HG02973 (cell line): ENCODE measurements at regions not wholly inside any gene's neighbourhood (a gene's known extent, or its start where the extent isn't known, plus 50 kb on each side); places are given as distances from the start of the nearest gene placed in this dataset.

ENCODE experiments used
- ATAC-seq: cut with Tn5 transposase; IDR thresholded peaks from one replicate; pipeline ENCODE4 v1.9.1; 2021; ENCODE audit warnings: moderate library complexity; ENCODE audit not compliant: unreplicated experiment

DNA sequence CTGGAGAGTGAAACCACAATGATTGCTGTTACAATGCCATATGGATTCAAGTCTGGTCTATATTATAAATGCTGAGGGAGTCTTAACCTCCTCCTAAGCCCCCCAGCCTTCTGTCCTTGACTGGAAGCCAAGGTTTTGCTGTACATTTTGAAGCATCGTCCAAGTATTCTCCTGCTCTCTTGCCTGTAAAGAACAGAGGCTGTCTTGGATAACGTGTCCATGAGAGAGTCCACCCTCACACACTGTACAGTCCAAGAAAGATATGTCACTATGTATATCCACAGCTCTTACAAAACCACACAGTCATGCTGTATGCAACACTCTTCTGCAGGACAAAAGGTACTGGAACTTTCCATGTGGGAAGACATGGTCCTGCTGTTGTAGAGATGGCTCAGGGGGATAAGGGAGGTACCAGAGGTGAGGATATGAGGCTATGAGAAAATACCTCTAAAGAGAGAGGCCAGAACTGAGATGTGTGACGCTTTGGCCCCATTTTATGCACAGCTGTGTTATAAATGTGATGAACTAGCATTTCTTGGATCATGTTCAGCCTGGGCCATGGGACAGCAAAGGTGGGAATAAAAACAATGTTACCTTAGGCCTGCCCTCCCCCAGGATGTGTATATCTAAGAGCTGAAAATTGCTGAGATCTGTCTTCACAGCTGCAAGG is 678.6 kb downstream of the IQCM start:
- ATAC-seq, result no peak

DNA sequence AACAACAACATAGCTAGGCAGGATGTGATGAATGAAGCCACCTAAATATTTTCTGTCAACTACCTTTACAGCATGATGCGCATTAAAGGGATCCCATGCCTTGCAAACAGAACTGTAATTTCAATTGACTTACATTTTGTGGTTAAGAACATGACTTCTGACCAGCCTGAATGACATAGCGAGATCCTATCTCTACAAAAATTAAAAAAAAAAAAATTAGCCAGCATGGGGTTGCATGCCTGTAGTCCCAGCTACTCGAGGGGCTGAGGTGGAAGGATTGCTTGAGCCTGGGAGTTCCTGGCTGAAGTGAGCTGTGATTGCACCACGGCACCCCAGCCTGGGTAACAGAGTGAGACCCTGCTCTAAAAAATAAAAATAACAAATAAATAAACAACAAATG is 680.6 kb downstream of the IQCM start:
- ATAC-seq, result no peak

DNA sequence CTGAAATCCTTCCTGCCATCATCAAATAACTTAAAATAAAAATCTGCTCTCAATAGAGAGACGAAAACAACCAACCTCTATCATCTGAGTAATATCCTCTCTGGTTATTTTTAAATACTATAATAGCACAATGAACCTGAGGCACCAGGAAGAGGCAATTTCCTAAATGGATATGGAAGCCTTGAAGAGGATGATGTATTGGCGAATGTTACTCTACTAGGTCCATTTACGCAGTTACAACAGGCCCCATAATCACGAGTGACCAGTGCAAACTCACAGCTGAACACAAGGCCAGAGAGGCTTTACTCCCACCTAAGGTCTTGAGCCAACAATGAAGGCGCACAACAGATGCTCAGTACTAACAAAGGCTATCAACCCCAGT is 678.8 kb upstream of the NR3C2 start:
- no peak for ATAC-seq

DNA sequence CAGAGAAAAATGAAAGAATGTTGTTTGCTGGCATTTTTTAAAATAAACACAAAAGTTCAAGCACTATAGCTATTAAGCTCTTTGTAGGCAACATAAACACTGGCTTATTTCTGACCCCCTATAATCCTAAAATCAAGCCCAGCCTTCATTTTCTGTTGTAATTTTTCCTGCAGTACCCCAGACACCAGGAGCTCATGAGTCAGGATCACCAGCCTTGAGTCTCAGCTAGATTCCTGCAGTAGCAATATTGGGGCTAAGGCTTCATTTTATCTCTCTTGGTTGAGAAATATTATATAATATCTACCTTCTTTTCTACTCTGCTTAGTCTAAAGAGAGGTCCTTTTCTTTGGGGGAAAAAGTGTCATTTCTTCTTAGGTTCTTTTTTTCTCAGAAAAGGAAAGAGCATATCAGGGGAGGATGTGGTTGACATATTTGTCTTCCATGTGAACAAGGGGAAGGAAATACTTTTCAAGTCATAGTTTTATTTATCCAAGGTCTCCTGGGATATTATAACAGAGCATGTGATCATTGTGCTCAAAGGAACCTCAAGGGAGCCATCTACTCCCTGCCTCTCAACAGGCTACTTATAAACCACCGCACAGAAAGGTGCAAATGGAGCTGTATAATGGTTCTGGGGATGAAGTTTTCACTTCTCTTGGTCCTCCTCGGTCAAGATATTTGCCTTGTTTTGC is 678.3 kb upstream of the NR3C2 start:
- ATAC-seq, result no peak

DNA sequence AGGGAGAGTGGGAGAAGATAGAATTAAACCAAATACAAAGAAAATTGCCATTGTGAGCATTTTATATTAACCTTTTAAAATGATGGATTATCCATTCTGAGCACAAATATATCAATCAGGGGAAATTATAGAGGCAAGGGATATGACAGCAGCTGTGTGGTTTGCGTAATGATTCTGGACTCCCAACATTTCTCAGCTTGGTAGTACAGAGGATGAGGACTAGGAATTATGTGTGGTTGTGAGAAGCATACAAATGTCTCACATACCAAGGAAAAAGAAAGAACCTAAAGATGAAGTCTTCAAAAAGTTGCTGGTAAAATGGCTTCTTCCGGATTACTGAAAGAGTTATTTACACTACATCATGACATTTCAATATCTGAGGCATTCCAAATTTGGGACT is 674.6 kb upstream of the NR3C2 start:
- ATAC-seq, result no peak

DNA sequence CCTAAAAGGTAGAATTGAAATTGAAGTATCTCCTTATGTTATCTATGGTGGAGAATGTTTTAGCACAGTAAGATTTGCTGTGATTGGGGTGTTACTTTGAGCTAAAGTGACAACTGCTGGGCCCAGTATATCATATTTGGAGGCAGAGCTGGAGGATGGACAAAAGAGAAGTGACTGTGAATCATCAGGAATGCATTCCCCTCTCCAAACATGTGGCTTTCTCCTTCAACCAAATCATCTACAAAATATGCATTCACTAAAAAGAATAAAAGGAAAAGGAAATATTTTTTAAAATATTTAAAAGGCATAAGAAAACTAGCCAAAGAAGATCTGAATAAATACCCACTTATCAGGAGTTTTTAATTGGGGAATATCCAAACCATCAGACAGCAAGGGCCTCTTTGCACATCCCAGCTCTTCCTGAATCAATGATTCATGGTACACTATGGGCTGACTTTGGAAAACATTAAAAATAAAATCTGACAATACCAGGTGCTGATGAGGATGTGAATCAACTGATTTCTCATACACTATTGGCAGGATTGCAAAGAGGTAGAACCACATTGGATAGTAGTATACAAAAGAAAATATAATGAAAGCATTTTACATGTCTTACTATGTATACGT is 671.7 kb upstream of the NR3C2 start:
- no peak for ATAC-seq

DNA sequence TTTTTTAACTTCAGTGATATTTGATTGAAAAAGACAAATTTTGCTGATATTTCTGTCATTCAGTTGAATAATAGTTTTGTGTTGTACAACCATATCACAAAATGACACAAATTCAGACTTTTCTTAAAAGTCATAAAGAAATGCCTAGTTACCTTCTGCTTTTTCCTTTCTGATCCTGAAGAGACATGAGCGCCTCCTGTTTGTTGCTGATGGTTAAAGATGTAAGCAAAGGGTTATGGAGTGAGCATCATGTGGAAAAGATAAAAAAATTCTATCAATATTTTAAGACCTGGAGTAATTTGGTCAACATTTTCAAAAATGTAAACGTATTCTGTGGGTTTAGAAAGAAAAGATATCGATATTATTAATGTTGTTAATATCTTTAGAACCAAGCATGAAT is 669.9 kb upstream of the NR3C2 start:
- no peak for ATAC-seq

DNA sequence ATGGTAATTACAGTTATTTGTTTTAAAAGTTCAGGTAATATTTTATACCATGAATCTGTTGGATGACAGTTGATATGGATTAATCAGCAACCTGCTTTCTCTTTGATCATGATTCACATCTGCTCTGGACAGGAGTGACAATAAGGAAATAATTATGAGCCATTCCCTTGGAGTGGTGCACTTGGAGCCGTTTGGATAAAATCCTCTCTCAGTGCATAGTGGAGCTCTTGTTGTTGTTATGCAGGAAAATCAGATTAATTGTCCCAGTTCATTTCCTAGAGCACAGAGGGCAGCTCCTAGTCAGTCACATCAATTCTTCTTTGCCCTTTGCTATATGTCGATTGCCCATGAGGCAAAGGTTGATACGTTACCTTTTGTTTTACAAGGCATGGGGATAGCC is 668.3 kb upstream of the NR3C2 start:
- ATAC-seq, result no peak

DNA sequence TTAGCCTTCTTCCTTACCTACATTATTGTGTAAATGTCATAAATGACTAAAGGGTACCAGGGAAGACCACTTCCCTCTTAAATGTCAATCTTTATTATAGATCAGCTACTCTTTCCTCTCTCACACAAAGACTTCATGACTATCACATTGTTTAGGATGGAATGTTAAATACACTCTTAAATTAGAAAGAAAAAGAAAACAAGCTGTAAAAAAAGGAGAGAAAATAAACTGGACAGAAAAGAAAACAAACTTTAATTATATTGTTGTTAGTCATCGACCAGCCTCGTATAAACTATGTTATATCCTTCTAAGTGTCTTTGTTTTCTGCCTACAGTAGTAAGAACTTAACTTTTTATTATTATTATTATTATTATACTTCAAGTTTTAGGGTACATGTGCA is 666.4 kb upstream of the NR3C2 start:
- ATAC-seq, result no peak

DNA sequence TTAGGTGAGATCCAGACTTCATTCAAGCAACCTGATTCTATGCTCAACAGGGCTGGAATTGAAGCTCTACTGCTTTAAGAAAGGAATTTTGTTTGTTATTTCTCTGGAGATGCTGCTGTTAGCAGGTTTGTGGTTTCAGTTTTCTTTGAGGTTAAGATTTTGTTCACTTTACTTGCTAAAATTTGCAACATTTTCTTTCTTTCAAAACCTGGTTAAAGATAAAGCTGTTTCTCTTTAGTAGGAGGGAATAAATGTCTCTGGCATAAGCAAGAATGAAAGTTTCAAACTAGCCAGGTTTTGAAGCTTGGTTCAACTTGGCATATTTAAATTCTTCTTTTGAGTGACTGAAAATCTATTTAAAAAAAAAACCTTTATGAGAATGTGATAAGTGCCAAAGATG is 660.6 kb upstream of the NR3C2 start:
- ATAC-seq, result no peak

DNA sequence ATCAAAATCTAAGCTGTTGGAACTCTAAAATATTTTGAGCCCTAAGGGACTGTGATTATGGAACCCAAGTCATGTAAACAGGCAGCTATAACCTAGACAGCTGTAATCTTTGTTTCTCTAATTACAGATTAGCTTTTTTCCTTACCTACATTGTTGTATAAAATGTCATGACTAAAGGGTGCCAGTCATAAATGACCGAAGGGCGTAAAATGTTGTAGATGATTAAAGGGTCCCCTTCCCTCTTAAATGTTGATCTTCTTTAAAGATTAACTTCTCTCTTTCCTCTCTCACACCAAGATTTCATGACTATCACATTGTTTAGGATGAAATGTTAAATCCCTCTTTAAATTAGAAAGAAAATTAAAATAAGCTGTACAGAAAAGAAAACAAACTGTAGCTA is 659.4 kb upstream of the NR3C2 start:
- no peak for ATAC-seq

DNA sequence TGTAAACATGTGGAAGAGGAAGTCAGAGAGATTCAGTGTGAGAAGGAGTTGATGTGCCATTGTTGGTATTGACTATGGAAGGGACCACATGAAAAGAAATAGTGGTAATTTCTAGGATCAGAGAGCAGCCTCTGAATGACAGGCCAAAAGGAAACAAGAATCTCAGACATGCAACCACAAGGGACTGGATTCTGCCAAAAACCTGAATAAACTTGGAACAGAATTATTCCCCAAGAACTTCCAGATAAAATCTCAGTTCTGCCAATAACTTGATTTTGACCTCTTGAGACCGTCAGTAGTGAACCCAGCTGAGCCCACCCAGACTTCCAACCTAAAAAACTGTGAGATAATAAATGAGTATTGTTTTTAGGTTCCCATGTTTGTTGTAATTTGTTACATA is 653.6 kb upstream of the NR3C2 start:
- no peak for ATAC-seq

DNA sequence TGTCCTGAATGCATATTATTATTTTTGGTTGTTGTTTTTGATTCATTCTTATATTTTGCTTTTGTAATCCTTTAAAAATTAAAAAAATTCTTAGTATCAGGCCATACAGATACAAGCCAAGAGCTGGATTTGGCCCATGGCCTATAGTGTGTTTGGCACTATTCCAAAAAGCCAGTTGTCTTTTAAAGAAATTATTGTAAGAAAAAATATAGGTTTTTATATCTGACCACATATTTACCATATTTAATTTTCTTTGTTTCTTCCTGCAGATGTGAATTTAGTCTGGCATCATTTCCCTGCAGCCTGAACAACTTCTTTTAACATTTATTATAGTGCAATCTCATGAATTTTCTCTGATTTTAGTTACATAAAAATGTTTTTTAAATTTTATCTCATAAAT is 652.8 kb upstream of the NR3C2 start:
- no peak for ATAC-seq

DNA sequence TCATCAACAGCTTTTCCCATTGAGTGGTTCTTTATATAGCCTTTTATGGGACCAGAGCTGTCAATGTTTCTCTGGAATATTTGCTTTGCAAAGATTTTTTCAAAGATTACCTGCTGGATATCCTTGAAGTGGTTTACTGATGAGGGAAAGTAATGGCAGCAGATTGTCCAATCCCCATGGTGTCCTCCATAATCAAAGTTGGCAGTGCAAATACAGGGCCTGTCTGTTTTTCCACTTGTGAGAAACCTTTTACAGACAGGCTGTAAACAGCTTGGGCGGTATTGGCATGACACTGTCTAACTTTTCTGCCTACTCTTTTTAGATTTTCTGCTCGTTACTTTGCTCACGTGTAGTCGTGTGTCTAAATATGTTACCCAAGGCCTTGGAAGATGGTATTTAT is 641.9 kb upstream of the NR3C2 start:
- ATAC-seq, result no peak

DNA sequence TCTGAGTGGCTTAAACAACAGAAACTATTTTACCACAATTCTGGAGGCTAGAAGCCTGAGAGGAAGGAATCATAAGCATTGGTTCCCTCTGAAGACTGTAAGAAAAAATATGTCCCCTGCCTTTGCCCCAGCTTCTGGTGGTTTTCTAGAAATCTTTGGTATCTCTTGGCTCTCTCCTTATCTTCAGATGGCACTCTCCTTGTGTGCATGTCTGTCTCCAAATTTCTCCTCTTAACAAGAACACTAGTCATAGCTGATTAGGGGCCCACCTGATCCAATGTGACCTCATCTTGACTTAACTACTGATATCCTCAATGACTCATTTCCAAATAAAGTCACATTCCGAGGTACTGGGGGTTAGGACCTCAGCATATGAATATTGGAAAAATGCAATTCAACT is 635.0 kb upstream of the NR3C2 start:
- ATAC-seq, result no peak

DNA sequence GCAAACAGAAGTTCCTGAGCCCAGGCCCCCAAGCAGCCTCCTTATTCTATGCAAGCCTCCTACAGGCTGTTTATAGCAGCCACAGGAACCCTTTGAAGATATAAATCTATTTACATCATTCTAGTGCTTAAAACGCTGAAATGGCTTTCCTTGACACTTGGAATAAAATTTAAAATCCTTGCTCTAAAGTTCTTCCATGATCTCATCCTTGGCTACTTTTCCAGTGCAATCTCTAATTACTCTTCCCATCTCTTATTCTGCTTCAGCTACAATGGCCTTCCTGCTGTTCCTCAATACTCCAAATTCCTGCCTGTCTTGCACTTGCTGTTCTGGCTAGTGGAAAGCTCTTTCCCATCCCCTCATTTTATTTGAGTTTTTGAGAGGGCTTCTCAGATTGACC is 634.2 kb upstream of the NR3C2 start:
- no peak for ATAC-seq

DNA sequence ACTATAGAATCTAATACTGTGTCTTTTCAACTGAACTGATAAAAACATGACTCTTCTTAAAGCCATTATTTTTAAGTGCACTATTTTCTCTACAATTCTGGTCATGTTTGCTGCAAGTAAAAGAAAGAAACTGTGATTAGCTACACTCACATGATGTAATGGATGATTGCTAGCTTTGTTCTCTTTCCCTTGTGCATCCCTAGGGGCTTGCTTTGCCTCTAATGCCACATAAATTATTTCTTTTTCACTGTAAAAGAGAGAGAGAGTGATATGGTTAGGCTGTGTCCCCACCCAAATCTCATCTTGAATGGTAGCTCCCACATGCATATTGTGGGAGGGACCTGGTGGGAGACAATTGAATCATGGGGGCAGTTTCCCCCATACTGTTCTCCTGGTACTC is 630.2 kb upstream of the NR3C2 start:
- no peak for ATAC-seq

DNA sequence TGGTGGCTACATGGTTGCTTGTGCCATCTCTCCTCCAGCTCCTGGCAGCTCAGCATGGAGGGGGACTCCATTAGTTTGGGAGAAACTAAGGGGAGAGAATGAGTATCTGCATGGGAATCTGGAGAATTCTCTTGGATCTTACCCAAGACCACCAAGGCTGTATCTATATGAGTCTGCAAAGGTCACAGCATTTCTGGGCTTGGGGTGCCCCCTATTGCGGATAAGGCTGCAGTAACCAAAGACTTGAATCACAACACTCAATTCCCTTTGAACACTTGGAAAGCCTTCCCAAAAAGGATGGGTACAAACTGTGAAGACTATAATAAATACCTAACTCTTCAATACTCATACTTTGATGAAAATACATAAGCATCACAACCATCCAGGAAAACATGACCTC is 623.5 kb upstream of the NR3C2 start:
- no peak for ATAC-seq

DNA sequence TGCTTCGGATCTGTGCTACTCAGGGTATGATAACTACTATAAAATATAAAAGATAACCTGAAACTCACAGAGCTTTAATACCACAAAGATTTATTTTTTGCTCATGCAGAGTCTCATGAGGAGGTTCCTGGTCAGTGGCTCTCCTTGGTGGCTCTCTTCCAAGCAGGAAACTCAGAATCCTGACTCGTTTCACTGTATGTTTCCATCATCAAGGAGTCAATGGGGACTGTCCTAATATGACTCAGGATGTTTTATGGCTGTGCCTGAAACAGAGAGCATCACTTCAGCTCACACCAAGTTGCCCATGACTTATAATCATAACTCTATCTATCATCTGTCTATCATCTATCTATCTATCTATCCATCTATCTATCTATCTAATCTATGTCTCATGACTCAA is 620.8 kb upstream of the NR3C2 start:
- no peak for ATAC-seq

DNA sequence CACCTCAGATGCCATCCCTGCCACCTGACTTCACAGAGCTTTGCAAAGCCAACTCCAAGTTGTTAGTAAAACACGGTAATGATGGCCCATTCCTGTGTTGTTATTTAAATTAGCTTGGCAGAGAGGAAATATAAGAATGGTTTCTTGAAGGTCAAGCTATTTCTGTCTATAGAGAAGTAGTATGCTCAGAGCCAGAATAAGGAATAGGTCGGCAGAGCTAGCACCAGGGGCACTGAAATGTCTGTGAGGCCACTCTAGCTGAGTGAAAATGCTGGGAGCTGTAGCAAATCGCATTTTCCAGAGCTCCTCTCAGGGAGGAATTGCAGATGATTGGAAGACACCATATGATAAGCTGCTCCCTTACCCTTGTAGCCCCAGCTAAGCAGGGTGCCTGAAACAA is 615.4 kb upstream of the NR3C2 start:
- no peak for ATAC-seq

DNA sequence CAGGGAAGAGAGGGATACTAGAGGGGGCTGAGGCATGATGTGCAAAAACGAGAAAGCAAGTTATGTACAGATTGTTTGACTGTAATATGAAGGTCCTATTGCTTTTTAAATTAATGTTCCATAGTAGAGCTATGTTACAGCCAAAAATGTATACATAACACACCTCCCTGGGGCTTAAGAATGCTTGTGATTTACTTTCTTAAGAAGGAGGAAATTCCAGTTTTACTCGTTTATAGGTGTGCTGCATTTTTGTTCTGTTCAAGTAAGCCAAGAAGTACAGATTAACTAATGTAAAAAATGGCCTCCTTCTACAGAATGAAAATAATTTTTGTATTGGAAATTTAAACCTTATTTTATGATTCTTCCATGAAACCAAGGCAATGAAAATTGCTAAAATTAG is 614.4 kb upstream of the NR3C2 start:
- no peak for ATAC-seq

DNA sequence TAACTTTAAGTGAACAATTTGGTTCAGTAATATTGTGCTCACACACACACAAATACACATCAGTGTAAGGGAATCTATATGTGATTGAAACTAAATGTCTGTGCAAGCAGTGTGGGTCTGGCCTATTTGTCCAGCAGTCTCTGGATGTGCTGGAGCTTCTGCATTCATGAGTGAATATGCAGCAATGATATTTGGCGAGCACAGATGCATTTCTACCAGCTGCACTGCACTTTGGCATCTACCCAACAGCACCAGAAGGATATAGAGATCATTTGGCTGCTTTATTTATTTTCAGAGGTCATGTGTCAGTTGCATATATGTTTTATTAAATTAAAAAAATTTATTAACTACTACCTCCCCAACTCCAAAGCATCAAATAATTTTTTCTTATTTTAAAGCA is 613.4 kb upstream of the NR3C2 start:
- ATAC-seq, result no peak

DNA sequence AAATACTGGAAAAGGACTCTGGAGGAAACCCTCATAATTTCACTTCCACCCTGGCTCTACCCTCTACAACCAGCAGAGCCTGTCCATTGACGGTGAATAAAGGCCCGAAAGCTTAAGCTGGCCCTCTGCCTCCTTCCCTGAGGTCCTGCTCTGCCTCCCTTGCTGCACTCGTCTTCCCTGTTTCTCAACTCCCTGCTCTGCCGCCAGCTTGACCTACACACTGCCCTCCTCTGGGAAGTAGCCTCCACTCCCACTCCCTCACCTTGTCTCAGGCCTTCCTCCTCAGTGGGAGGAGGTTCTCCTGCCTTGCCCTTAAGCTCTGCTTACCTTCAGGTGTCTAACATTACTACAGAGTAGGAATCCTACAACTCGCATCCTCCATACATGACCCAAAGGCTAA is 608.6 kb upstream of the NR3C2 start:
- no peak for ATAC-seq
